ENCODE measurements at regions not wholly inside any gene's neighbourhood (a gene's known extent, or its start where the extent isn't known, plus 50 kb on each side); places are given as distances from the start of the nearest gene placed in this dataset.

DNA sequence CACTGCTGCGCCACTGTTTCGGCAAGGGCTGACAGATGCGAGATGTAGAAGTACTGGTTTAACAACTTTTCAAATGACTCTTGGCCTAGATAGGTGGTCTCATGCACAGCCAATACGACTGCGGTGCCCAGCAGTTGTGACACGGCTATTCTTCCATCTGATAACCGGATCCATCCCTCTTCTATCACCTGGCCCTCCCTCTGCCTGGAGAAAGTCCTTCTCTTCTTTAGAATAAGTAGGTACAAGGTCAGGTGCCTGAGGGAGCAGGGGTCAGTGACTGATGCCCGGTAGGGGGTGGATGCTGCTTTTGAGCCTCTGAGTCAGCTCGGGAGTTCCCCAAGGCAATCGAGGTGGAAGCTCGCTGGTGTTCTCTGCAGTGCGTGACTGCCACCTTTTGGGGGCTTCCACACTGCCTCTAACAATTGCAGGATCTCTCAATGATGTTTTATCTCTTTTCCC, 166.8 kb upstream of the GRIK2 start:
- DNase-seq = no peak

DNA sequence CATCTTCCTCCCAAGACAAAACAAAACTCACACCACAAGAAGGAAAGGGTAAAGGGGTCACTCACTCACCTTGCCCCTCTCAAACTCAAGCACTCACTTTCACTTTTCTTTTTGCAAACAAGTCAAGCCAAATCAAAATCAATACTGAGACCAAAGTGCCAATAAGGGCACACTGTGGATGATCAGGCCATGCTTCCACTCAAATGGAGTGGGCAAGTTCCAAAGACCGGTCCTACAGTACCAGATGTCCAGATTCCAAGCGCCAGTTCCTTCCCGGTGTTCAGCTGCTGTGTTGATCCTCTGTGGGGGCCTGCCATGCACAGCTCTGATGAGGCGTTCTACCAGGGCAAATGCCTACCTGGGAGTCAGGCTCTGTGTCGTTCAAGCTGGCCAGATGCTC, 162.6 kb upstream of the GRIK2 start:
- DNase-seq = no peak

DNA sequence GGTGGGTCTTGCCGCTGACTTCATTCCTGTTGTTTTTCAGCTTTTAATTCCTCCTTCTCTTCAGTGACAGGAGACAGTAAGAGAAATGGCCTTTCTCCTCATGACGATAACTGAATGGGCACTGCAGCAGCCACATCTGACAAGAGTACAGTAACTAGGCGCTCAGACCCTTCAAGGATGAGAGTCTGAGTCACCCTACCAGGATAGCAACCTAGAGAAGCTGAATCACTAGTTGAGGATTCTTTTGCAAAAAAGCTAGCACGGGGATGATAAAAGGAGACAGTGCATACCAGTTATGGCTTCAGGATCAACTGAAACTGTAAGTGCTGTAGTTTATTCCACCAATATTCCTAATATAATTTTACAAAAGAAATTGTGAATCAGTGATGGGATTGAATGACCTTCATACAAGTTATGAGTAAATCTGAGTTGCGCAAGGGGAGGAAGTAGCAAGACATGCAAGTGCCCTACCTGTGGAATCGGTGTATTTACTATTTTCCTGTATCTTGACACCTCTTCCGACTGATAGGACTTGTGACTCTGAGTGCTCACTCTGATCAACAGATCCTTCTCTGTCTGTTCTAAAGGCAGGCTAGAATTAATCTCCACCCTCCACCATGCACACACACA, 161.8 kb upstream of the GRIK2 start:
- no peak for DNase-seq

DNA sequence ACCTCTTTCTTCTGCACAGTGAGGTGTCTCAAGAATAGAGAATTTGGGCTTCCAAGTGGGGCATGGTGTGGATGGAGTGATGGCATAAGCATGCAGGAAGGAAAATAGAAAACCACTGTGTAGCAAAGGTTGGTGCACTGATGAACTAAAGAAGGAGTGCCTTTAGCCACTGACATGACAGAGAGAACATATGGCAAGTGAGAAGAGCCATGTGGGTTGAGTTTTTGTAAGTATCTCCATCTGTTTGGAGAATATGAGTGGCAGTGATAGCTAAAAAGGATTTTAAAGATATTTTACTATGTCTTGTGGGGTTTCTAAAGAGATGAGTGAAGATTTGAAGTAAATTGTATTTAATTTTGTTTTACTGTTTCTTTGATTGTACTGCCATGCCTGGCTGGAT, 160.5 kb upstream of the GRIK2 start:
- no peak for DNase-seq

DNA sequence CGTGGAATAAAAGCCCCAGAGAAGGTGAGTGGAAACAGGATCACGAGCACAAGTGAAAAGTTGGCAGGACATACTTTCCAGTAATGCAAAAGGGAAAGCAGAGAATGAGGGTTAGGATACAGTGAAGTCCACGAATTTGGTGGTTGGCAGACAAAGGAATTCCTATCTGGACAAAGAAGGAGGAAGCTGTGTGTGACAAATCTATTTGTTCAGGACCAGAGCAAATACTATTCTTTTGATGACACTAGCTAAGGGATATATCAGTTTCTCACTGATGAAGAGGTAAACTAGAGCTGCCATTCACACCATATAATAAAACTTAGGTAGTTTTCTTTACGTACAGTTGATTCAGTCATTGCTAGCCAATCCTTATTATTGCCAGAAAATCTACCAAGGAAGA, 156.8 kb upstream of the GRIK2 start:
- no peak for DNase-seq

DNA sequence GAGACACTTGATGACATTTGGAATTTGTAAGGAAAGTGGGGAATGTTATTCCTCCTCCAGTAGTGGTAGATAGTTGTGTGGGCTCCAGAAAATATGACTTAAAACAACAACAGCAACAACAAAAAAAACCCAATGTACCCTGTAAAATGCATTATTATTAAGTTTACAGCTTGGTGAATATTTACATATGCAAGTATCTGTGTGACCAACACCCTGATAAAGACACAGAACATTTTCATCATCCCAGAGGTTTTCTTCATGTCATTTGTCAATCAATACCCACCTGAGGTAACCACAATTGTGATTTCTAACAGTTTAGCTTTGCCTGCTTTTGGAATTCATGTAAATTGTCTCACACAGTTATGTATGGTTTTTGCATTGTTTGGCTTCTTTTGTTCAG, 152.1 kb upstream of the GRIK2 start:
- DNase-seq = no peak

DNA sequence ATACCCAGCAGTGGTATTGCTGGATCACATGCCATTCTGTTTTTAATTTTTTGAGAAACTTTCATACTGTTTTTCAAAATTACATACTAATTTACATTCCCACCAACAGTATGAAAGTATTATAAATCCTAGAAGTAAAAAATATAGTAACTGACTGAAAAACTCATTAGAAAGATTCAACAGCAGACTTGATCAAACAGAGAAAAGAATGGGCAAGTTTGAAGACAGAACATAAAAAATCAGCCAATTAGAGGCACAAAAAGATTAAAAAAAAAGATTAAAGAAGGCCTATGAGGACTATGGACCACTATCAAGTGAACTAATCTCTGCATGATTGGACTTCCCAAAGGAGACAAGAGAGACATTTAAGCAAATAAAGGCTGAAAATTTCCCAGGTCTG, 144.0 kb upstream of the GRIK2 start:
- DNase-seq = no peak

DNA sequence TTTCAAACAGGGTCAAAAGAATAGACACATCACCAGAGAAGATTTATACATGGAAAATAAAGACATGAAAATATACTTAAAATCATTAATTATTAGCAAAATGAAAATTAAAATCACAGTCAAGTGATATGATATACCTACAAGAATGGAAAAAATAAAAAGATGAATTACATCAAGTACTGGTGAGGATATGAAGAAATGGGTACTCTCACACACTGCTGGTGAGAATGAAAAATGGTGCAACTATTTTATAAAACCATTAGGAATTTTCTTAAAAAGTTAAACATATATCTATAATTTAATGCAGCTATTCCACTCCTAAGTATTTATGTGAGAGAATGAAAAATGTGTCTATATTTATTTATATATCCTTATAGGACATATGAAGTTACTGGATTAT, 136.3 kb upstream of the GRIK2 start:
- DNase-seq = no peak

DNA sequence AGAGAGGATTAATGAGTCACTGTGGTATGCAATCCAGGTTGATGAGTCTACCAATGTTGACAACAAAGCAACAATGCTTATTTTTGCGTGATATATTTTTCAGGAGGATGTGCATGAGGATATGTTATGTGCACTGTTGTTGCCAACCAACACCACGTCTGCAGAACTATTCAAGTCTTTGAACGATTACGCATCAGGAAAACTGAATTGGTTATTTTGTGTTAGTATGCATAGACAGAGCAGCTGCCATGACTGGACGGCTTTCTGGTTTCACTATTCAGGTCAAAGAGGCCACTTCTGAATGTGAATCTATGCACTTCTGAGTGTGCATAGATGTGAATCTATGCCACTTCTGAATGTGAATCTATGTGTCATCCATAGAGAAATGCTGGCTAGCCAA, 134.0 kb upstream of the GRIK2 start:
- no peak for DNase-seq

DNA sequence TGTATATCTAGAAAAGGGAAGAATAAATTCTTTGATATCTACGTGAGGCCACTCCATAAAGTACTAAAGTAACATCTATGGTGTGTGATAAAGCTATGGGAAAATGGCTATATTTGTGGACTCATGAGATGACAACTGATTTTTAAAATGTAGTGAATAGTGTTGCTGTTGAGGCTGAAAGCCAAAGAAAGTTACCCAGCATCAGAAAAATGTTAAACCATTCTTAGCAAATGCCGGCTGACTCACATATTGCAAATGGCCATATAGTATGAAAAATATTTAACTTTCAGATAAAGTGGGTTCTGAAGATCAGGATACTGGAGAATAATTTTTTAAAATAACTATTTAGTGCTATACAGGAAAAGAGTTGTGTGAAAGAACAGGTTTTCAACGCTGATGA, 129.9 kb upstream of the GRIK2 start:
- DNase-seq = no peak

DNA sequence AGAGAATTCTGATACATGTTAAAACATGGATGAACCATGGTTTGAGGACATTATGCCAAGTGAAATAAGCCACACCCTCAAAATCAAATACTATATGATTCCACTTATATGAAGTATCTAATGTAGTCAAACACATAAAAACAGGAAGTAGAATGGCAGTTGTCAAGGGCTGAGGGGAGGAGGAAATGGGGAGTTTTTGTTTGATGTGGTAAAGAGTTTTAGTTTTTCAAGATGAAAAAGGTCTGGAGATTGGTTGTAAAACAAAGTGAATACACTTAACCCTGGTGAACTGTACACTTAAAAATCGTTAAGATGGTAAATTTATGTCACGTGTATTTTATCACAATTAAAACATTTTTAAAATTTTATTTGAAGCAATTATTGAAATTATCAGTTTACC, 127.4 kb upstream of the GRIK2 start:
- DNase-seq = no peak

DNA sequence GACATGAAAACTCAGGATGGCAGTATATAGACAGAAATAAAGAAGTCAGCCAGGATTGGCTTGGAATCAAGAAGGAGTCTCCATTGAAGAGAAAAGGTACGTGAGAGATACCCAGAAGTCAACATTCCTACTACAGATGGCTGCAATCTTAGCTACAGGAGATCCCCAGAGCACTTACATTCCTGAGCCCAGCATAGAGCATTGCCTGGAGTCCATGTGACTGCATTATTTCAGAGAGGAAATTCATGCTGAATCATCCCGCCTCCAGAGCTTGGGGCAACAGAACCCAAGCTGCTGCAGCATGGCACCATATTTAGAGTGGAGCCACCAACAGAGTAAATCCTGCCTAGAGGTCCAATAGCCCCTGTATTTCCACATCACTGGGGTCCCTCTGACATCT, 125.0 kb upstream of the GRIK2 start:
- DNase-seq = no peak

DNA sequence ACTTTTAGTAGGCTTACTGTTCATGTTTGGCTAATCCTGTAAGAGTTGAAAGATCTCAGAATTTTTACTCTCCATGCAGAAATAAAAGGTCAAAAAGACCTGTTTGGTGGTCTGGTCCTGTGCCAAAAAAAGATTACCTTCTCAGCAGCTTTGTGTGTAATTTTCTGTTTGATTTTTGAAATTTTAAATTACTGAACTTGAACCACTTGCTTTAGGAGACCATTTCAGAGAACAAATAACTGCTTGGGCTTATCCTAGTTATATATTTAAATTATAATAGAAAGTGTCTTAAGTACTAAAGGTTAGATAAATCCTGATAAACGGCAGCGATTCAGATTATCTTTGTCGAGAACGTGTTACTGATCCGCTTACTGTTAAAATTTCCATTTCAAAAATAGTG, 118.3 kb upstream of the GRIK2 start:
- no peak for DNase-seq

DNA sequence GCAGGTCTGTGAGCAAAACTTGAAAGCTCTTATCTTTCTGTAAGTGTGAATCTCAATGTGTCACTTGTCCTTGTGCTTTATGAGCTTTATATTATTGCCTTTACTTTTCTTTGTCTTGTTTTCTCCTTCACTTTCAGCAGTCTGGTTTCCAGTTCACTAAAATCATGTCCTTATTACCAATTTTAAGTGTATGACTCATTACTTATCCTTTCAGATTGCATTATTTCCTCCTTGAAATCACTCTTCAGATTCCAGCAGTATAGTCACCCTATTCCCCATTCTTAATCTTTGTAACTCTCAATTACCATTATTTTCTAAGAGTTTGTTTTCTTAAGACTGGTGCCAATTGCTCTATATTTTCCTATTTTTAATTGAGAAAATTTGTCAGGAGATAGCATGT, 117.4 kb upstream of the GRIK2 start:
- DNase-seq = no peak

DNA sequence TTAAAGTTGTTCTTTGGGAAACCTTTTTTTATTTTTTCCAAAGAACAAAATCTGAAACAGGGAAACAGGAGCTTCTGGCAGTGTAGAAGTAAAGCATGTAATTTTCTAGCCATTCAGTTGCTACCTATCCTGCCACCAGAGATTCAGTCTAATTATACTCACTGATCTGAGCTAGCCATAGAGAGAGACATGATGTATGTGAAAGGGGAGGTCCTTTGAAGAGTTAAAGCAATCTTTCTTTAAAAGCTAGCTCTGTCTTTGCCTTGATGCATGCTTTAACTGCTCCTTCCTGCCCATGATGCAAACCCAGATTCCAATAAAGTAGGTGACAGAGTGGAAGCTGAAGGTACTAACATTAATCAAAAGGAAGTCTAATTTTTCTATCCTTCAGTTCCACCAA, 114.1 kb upstream of the GRIK2 start:
- no peak for DNase-seq

DNA sequence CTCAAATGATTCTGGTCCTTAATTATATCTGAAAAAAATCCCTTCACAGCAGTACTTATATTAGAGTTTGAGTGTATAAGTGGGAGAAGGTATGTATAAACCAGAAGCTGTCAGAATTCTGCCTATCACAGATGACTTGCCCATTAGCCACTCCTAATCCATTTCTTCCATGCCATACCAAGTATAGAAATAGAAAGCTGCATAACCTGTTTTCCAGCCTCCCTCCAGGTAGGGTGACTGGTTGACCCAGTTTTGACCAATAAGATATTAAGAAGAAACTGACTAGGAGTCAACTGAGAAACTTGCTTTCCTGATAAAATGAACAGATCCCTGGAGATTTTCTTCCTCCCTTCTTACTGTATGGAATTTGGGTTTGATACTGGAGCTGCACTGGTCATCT, 112.2 kb upstream of the GRIK2 start:
- DNase-seq = no peak

DNA sequence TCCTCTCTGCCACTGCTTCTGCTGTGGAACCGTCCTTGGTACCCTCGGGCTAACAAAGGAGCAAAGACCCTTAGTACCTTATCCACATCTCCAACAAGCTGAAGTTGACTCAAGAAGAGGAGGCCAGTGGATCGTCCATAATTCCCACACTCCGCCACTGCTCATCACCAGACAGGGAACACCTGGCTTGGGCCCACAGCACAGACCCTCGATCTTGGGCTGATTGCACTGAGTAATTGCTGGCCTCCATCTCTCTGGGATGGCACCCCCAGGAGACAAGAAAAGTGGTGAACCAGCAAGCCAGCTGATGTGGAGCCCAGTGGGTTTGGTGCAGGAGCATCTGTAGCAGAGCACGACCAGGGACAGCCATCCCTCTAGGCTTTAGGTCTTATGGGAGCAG, 109.4 kb upstream of the GRIK2 start:
- no peak for DNase-seq

DNA sequence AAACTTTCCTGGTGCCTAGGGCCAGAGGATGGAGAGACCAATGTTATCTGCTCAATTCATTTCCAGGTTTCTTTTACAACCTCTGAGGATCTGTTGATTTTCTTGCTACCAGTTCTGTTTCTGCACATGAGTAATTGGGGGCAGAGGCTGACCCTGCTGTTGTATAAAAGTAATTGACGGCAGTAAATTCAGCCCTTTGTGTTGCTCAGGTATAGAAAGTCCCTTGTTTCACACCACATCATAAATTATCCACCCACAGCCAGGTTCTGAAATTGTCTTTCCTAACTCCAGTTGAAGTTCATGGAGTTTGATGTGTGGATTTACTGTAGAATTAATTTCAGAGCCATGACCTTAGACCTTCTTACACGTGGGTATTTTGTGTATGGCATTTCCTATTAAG, 107.4 kb upstream of the GRIK2 start:
- no peak for DNase-seq

DNA sequence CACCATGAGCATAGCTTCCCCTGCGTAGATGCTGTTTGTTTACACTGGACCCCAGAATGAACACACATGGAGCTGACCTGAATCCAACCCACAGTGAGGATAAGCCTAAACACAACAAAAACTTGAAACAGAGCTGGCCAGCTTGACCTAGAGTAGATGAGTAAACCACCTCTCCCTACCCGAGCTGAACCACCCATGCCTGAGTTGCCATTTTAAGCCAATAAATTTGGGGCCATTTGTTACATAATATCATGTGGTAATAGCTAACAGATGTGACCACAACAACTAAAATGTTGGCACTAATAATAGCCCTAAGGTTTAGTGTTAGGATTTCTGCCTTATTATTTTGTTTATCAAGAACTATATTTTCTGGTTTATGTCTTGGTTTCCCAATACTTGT, 103.2 kb upstream of the GRIK2 start:
- no peak for DNase-seq

DNA sequence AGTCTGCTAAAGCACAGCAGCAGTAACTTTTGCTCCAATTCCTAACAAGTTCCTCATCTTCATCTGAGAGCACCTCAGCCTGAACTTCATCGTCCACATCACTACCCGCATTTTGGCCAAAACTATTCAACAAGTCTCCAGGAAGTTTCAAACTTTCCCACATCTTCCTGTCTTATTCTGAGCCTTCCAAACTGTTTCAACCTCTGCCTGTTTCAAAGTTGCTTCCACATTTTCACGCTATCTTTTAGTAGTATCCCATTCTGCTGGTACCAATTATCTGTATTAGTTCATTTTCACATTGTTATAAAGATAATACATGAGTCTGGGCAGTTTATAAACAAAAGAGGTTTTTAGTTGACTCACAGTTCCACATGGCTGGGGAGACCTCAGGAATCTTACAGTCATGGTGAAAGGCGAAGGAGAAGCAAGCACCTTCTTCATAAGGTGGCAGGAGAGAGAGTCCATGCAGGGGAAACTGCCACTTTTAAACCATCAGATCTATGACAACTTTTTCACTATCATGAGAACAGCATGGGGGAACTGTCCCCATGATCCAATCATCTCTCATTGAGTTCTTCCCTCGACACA, 99.4 kb upstream of the GRIK2 start:
- DNase-seq = no peak

DNA sequence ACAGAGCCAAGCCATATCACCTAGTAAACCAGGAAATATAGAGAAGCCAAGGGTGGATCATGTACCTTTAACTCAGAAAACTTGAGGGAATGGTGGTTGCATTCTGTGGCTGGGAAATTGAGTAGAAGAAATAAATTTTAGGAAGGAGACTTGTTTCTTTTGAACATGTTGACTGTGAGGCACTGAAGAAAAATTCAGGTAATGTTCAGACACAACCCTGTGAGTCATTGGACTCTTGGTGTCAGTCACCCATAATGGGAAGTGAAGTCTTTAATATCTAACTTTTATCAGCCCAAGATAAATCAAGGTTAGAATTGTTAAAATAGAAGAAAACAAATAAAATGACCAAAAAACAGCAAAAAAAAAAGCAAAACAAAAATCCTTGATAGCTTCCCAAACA, 98.8 kb upstream of the GRIK2 start:
- no peak for DNase-seq

DNA sequence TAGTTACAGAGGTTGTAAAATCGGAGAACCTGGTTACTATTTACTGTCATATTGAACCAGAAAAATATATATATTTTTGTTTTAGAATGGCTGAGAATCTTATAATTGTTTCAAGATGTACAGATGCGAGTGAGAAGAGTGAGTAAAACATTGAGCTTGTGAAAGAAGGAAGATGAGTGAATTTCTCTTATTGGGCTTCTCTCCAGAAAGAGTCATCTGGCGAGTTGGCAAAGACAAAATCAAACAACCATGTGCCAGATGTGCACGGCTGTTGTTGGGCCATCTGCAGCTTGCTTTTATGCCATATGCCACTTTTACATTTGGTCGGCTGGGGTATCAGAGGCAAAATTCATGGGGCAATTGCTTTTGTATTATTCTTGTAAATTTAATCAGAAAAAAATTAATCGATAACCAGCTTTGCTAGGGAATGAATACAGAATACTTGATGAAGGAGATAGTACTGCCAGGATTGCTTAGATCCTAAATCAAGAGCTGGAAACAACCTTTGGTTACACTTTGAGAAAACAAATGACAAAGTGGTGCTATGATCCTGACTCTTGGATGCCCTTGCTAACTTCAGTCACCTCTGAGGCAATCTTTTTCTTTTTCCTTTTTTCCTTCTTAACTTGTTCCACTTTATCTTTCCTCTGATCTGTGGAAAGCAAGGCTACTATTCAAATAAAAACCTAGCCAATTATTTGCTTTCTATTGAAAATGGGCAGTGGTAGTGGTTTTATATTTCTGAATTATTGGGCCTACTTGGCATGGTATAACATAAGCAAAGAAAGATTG, 97.1 kb upstream of the GRIK2 start:
- DNase-seq = no peak

DNA sequence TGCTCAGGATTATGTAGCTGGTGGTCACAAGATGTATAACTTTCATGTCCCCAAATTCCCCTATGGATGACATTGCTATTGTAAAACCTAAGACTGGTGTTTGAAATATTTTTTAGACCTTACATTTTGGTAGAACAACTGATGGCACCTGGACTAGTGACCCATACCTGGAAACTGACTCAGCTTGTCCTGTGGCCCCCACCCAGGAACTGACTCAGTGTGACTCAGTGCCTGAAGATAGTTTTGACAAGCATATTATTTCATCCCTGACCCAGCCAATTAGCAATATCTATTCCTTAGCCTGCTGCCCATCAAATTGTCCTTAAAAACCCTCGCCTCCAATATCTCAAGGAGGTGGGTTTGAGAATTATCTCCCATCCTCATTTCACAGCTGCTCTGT, 90.9 kb upstream of the GRIK2 start:
- no peak for DNase-seq

DNA sequence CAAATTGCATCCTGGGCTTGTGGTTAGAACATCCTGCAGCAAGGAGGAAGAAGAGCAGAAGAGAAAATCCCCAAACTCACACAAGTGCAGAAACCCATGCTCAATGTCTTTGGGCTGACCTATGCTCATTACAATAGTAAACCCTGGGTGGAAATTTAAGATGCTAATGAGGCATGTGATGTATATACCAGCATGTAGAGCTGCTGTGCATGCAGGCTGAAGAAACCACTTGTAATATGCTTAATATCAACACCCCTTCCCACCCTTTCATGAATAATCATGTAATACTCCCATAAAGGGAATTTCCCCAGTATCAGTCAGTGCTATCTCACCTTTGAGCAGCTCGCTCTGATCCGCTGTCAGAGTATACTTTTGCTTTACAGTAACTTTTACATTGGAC, 90.0 kb upstream of the GRIK2 start:
- no peak for DNase-seq

DNA sequence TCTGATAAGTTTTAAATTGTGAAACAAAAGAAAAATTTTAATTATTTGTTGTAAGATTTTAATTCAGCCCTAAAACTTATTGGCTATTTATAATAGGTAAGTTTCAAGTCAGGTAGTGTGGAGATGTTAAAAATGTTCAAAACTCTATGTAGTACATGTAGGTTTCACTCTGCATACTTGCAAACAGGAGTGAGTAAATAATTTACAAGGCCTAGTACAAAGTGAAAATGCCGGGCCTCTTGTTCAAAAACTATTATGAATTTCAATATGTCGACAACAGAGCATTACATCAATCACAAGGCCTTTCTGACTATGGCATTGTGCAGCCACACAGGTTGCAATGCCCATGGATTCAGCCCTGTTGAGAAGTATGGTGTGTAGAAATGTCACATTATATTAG, 80.9 kb upstream of the GRIK2 start:
- no peak for DNase-seq

Measured in activated CD4-positive, alpha-beta T cell treated with anti-CD3 and anti-CD28 coated beads for 4 hours (primary cell).